Kidney epithelial cell (primary cell): ENCODE measurements at regions not wholly inside any gene's neighbourhood (a gene's known extent, or its start where the extent isn't known, plus 50 kb on each side); places are given as distances from the start of the nearest gene placed in this dataset.

Experiments used
- DNase-seq: peaks from one replicate; pipeline ENCODE4 v3.0.0-alpha.2; 2010; ENCODE audit warnings: low read depth
- H3K27me3 ChIP-seq: 2 replicates; pipeline ENCODE4 v1.6.0; 2011; ENCODE audit warnings: low read length; ENCODE audit not compliant: control insufficient read depth, insufficient read depth
- H3K36me3 ChIP-seq: 2 replicates; pipeline ENCODE4 v1.5.1; 2011; ENCODE audit warnings: low read length; ENCODE audit not compliant: control insufficient read depth, insufficient read depth
- H3K4me3 ChIP-seq: 2 replicates; pipeline ENCODE4 v1.5.1; 2011; ENCODE audit warnings: low read depth, mild to moderate bottlenecking, control low read depth, low read length
- CTCF ChIP-seq: IDR thresholded peaks from 2 replicates; pipeline ENCODE4 v1.5.1; 2011; ENCODE audit warnings: mild to moderate bottlenecking, moderate library complexity, low read length, control low read depth, inconsistent platforms; ENCODE audit not compliant: insufficient read depth, poor library complexity, severe bottlenecking

- no peak overlapping the region for H3K4me3 ChIP-seq
- H3K36me3 ChIP-seq, result no peaks in the 10 kb centered on the region
- H3K27me3 ChIP-seq, result no peaks in the 10 kb centered on the region
- no peak for TF ChIP-seq CTCF
- no peak for DNase-seq
Observed at GRCh38 chrX:3169421-3169820, 128.2 kb downstream of the ARSF start.

- Histone ChIP-seq H3K4me3 (no peak overlapping the region), H3K36me3 (no peaks in the 10 kb centered on the region), H3K27me3 (no peaks in the 10 kb centered on the region)
- no peak for TF ChIP-seq CTCF
- no peak for DNase-seq
Observed at GRCh38 chrX:3167771-3168170, 126.5 kb downstream of the ARSF start.

GRCh38 chrX:3166670-3167455, 125.6 kb downstream of the ARSF start:
- Histone ChIP-seq H3K4me3 (no peak overlapping the region), H3K36me3 (no peaks in the 10 kb centered on the region), H3K27me3 (no peaks in the 10 kb centered on the region)
- no peak for TF ChIP-seq CTCF
- no peak for DNase-seq

- no peaks in the 10 kb centered on the region for H3K36me3 ChIP-seq
- no peaks in the 10 kb centered on the region for H3K27me3 ChIP-seq
- H3K4me3 ChIP-seq, result no peak overlapping the region
- no peak for TF ChIP-seq CTCF
- DNase-seq, result no peak
Observed at GRCh38 chrX:3165808-3166207, 124.5 kb downstream of the ARSF start.
